ENCODE measurements at regions not wholly inside any gene's neighbourhood (a gene's known extent, or its start where the extent isn't known, plus 50 kb on each side); places are given as distances from the start of the nearest gene placed in this dataset.

DNA sequence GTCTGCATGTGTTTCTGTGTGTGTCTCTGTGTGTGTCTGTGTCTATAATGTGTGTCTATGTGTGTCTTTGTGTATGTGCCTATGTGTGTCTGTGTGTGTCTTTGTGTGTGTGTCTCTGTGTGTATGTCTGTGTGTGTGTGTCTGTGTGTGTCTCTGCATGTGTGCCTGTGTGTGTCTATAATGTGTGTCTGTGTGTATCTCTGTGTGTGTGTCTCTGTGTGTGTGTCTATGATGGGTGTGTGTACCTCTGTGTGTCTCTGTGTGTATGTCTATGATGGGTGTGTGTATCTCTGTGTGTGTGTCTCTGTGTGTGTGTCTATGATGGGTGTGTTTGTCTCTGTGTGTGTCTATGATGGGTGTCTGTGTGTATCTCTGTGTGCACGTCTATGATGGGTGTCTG, 126.2 kb upstream of the GPC1 start:
- TF ChIP-seq, protein P1, sequence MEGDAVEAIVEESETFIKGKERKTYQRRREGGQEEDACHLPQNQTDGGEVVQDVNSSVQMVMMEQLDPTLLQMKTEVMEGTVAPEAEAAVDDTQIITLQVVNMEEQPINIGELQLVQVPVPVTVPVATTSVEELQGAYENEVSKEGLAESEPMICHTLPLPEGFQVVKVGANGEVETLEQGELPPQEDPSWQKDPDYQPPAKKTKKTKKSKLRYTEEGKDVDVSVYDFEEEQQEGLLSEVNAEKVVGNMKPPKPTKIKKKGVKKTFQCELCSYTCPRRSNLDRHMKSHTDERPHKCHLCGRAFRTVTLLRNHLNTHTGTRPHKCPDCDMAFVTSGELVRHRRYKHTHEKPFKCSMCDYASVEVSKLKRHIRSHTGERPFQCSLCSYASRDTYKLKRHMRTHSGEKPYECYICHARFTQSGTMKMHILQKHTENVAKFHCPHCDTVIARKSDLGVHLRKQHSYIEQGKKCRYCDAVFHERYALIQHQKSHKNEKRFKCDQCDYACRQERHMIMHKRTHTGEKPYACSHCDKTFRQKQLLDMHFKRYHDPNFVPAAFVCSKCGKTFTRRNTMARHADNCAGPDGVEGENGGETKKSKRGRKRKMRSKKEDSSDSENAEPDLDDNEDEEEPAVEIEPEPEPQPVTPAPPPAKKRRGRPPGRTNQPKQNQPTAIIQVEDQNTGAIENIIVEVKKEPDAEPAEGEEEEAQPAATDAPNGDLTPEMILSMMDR (IDR thresholded peaks at IDR 0.05): no peak
- TF ChIP-seq POLR2A (IDR thresholded peaks at IDR 0.05; ENCODE audit: low read depth): no peak
